A549 (cell line): ENCODE measurements at regions not wholly inside any gene's neighbourhood (a gene's known extent, or its start where the extent isn't known, plus 50 kb on each side); places are given as distances from the start of the nearest gene placed in this dataset.

Source experiments
- FOSL2 ChIP-seq, 2 experiments: fragments of 450-650 bp in 1 of 2; fragments of >200 bp in 1 of 2; sonication (Bioruptor Twin) in 1 of 2; formaldehyde crosslinking; IDR thresholded peaks; 2 replicates each; pipeline versions ENCODE4 v1.5.0 to v1.6.1; 2016 to 2020; ENCODE audit warnings: mild to moderate bottlenecking in 1 of 2, moderate library complexity in 1 of 2
- HOXA7 ChIP-seq: fragments of 250-450 bp; sonication (Bioruptor Pico); IDR thresholded peaks from 2 replicates; pipeline ENCODE4 v1.5.0; 2020; ENCODE audit warnings: mild to moderate bottlenecking, moderate library complexity
- POLR2A ChIP-seq: IDR thresholded peaks from 2 replicates; pipeline ENCODE4 v1.6.1; 2012; ENCODE audit warnings: mild to moderate bottlenecking, low read length
- RAD21 ChIP-seq, 2 experiments: fragments of >200 bp in 1 of 2; sonication (Bioruptor Twin) in 1 of 2; formaldehyde crosslinking in 1 of 2; IDR thresholded peaks in 1 of 2; conservative IDR thresholded peaks in 1 of 2; 2 replicates in 1 of 2; 3 replicates in 1 of 2; pipeline ENCODE4 v1.6.1; 2012 to 2018; ENCODE audit warnings: inconsistent platforms in 1 of 2
- SREBF2 ChIP-seq: fragments of 450-650 bp; IDR thresholded peaks from 2 replicates; pipeline ENCODE4 v1.6.1; 2014; ENCODE audit warnings: mild to moderate bottlenecking, moderate library complexity
- TF ChIP-seq, protein P1 (sequence below): fragments of >200 bp; sonication (Bioruptor Twin); formaldehyde crosslinking; IDR thresholded peaks from 3 replicates; pipeline ENCODE4 v1.5.1; 2016

GRCh38 chrX:37912777-37913176 is 65.4 kb upstream of the DYNLT3 start:
- TF ChIP-seq, protein P1, sequence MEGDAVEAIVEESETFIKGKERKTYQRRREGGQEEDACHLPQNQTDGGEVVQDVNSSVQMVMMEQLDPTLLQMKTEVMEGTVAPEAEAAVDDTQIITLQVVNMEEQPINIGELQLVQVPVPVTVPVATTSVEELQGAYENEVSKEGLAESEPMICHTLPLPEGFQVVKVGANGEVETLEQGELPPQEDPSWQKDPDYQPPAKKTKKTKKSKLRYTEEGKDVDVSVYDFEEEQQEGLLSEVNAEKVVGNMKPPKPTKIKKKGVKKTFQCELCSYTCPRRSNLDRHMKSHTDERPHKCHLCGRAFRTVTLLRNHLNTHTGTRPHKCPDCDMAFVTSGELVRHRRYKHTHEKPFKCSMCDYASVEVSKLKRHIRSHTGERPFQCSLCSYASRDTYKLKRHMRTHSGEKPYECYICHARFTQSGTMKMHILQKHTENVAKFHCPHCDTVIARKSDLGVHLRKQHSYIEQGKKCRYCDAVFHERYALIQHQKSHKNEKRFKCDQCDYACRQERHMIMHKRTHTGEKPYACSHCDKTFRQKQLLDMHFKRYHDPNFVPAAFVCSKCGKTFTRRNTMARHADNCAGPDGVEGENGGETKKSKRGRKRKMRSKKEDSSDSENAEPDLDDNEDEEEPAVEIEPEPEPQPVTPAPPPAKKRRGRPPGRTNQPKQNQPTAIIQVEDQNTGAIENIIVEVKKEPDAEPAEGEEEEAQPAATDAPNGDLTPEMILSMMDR: no peak
- TF ChIP-seq RAD21 (conservative IDR thresholded peaks at IDR 0.05 in 1 of 2, IDR thresholded peaks at IDR 0.05 in 1 of 2) (no peak), POLR2A (no peak), HOXA7 (CRISPR knock-in tag) (no peak), SREBF2 (no peak), FOSL2 (IDR thresholded peaks at IDR 0.05) (no peak), FOSL2 (CRISPR knock-in tag; IDR thresholded peaks at IDR 0.05) (no peak)
